A549 (cell line): ENCODE measurements at regions not wholly inside any gene's neighbourhood (a gene's known extent, or its start where the extent isn't known, plus 50 kb on each side); places are given as distances from the start of the nearest gene placed in this dataset.
"Not testable (repeated sequence)": the region's sequence is repeated elsewhere in the genome, so short reads cannot be mapped to it uniquely, and the experiment has no call there.

Source experiments
- ATAC-seq, 2 experiments: fragments of 200-7000 bp in 1 of 2; fragments of >200 bp in 1 of 2; cut with Nextera tagmentation in 1 of 2; cut with Tn5 transposase in 1 of 2; 3 replicates each; pipeline versions ENCODE4 v1.8.0 to v1.9.1; 2018 to 2020; ENCODE audit warnings: mild to moderate bottlenecking in 1 of 2, moderate library complexity in 1 of 2
- CTCF ChIA-PET: fragments of 300-600 bp; sonication (Branson Sonifier 250); formaldehyde crosslinking; extraction: SDS; loops from one replicate; lab custom pipeline; 2021; ENCODE audit warnings: antibody characterized with exemption, inconsistent platforms; lab: Yijun Ruan, JAX
- POLR2A ChIA-PET: fragments of 350-600 bp; formaldehyde crosslinking; extraction: SDS; loops from one replicate; lab custom pipeline; 2021; ENCODE audit warnings: antibody characterized with exemption, inconsistent platforms; lab: Yijun Ruan, JAX
- DNase-seq, 2 experiments: peaks; one replicate each; pipeline versions ENCODE4 v3.0.0 to v3.0.0-alpha.2; 2011 to 2016; ENCODE audit warnings: low read depth in 1 of 2, low spot score in 1 of 2
- FAIRE-seq: peaks from 2 replicates; lab custom pipeline; 2011; peaks lifted over from hg19 to GRCh38; lab: Jason Lieb, UNC
- H3K27ac ChIP-seq, 2 experiments: fragments of >200 bp; sonication (Bioruptor Twin); formaldehyde crosslinking; 3 replicates each; pipeline ENCODE4 v1.5.1; 2016 to 2017
- H3K4me1 ChIP-seq: fragments of >200 bp; sonication (Bioruptor Twin); formaldehyde crosslinking; 3 replicates; pipeline ENCODE4 v1.6.1; 2016
- H3K4me2 ChIP-seq: fragments of >200 bp; sonication (Bioruptor Twin); formaldehyde crosslinking; 3 replicates; pipeline ENCODE4 v1.6.1; 2016
- H3K4me3 ChIP-seq: fragments of >200 bp; sonication (Bioruptor Twin); formaldehyde crosslinking; 3 replicates; pipeline ENCODE4 v1.5.1; 2016
- H3K9me3 ChIP-seq: fragments of >200 bp; sonication (Bioruptor Twin); formaldehyde crosslinking; 3 replicates; pipeline ENCODE4 v1.6.1; 2016
- CBX8 ChIP-seq: fragments of 200-600 bp; sonication (generic); IDR thresholded peaks from 2 replicates; pipeline ENCODE4 v1.6.1; 2016
- CHD4 ChIP-seq: fragments of 200-600 bp; sonication (generic); IDR thresholded peaks from 2 replicates; pipeline ENCODE4 v1.6.1; 2016; ENCODE audit warnings: antibody characterized with exemption, mild to moderate bottlenecking, borderline replicate concordance
- EHF ChIP-seq: fragments of 250-450 bp; sonication (Bioruptor Pico); IDR thresholded peaks from 2 replicates; pipeline ENCODE4 v1.5.0; 2020; ENCODE audit warnings: mild to moderate bottlenecking
- FOSB ChIP-seq: fragments of 250-450 bp; sonication (Bioruptor Pico); IDR thresholded peaks from 2 replicates; pipeline ENCODE4 v1.5.0; 2020; ENCODE audit warnings: mild to moderate bottlenecking, moderate library complexity
- FOSL2 ChIP-seq, 2 experiments: fragments of 450-650 bp in 1 of 2; fragments of >200 bp in 1 of 2; sonication (Bioruptor Twin) in 1 of 2; formaldehyde crosslinking; IDR thresholded peaks; 2 replicates each; pipeline versions ENCODE4 v1.5.0 to v1.6.1; 2016 to 2020; ENCODE audit warnings: mild to moderate bottlenecking in 1 of 2, moderate library complexity in 1 of 2
- HMGXB4 ChIP-seq: fragments of 250-450 bp; sonication (Bioruptor Pico); IDR thresholded peaks from 2 replicates; pipeline ENCODE4 v1.5.0; 2021; ENCODE audit warnings: mild to moderate bottlenecking, moderate library complexity, borderline replicate concordance
- NR3C1 ChIP-seq: fragments of >200 bp; sonication (Bioruptor Twin); formaldehyde crosslinking; IDR thresholded peaks from 3 replicates; pipeline ENCODE4 v1.6.1; 2017
- PHF8 ChIP-seq: fragments of 200-600 bp; sonication (generic); IDR thresholded peaks from 2 replicates; pipeline ENCODE4 v1.6.1; 2016; ENCODE audit warnings: low read depth, mild to moderate bottlenecking, antibody characterized with exemption, moderate library complexity, borderline replicate concordance
- REST ChIP-seq: fragments of 200-600 bp; sonication (generic); IDR thresholded peaks from 2 replicates; pipeline ENCODE4 v1.6.1; 2016; ENCODE audit warnings: antibody characterized with exemption, mild to moderate bottlenecking, moderate library complexity
- ZC3H11A ChIP-seq: fragments of 450-650 bp; IDR thresholded peaks from 2 replicates; pipeline ENCODE4 v1.6.1; 2014; ENCODE audit warnings: antibody characterized with exemption, mild to moderate bottlenecking
- WGBS: methylation state at CpG from one replicate; pipeline ENCODE4 v1.1.6; 2017; ENCODE audit errors: missing lambda C conversion rate; 5-methylcytosine and 5-hydroxymethylcytosine counted together

DNA sequence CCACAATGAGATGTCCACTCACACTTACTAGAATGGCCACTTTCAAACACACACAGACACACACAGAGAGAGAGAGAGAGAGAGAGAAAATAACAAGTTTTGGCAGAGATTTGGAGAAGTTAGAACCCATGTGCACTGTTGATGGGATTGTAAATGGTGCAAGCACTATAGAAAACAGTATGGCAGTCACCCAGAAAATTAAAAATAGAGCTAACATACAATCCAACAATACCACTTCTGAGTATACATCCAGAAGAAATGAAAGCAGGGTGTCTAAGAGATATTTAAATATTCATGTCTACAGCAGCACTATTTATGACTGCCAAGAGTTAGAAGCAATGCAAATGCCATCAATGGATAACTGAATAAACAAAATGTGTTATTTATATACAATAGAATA lies 359.9 kb upstream of the COX7C start:
- TF ChIP-seq PHF8 (no peak), HMGXB4 (CRISPR knock-in tag) (no peak), FOSL2 (IDR thresholded peaks at IDR 0.05) (no peak), FOSL2 (CRISPR knock-in tag; IDR thresholded peaks at IDR 0.05) (no peak), REST (no peak), CHD4 (no peak), ZC3H11A (no peak), NR3C1 (no peak), FOSB (CRISPR knock-in tag) (no peak), EHF (no peak), CBX8 (no peak)
- ChIA-PET CTCF (no interaction called here), POLR2A (no interaction called here)
- H3K4me1 ChIP-seq, result no peaks in the 10 kb centered on the region
- FAIRE-seq, result no peak
- no peak for DNase-seq
- H3K27ac ChIP-seq, result no peak overlapping the region
- no peak for ATAC-seq
- H3K4me2 ChIP-seq, result no peak overlapping the region
- H3K9me3 ChIP-seq, result no peaks in the 10 kb centered on the region
- no peak overlapping the region for H3K4me3 ChIP-seq

DNA sequence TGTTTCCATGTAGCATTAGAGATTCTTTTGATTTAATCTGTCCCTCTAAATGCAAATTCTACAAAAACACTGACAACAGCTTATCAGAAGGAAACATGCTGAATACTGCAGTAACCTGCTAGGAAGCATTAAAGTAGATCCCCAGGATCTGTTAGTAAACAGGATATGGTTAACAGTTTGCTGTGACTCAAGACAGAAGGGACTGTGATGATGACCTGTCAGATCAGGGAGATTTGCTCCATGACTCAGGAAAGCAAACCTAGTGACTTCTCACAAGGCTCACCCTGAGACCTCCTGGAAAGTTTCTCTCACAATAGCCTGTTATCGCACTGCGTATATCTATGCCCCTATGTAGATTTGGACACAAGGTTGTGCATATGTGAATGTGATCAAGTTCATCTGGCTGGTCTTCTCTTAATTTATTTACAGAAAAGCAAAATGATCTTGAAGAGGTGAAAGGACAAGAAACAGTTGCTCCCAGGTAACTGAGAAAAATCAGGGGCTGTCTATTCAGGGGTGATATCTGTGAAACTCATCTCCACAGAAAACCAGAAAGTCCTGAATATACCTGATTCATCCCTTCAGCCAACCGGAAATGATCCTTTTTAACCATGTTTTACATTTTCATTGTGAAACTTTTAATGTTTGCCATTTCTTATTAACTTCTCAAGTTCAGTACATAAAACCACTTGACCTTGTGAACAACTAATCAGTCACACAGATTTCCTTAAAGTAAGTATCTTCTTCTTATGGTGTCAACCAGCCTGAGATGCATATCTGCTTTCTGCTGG lies 333.1 kb upstream of the COX7C start:
- POLR2A ChIA-PET, CTCF ChIA-PET, ATAC-seq, H3K9me3 ChIP-seq, H3K4me2 ChIP-seq, H3K4me1 ChIP-seq, DNase-seq, FAIRE-seq, H3K27ac ChIP-seq, H3K4me3 ChIP-seq: not testable (repeated sequence)
- WGBS, result 62% methylated on average over 3 of the region's 3 CpGs

DNA sequence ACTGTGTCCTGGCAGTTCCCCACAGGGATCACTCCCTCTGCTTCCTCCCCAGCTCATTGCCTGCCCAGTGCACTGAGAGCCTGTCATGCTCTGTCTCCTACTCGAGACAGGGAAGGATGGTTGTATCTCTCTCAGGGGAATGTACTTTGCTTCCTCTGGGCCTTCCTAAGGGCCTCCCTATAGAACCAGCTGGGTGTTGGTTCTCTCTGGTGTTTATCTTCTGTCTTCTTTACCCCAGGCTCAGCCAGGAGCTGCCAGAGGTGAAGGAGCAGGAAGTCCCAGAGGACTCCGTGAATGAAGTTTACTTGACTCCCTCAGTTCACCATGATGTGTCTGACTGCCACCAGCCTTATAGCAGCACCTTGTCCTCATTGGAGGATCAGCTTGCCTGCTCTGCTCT lies 330.3 kb upstream of the COX7C start:
- POLR2A ChIA-PET, H3K27ac ChIP-seq, H3K4me1 ChIP-seq, ATAC-seq, FAIRE-seq, H3K4me2 ChIP-seq, H3K4me3 ChIP-seq, DNase-seq, CTCF ChIA-PET, H3K9me3 ChIP-seq: not testable (repeated sequence)
- 21% methylated on average over 2 of the region's 2 CpGs for WGBS

DNA sequence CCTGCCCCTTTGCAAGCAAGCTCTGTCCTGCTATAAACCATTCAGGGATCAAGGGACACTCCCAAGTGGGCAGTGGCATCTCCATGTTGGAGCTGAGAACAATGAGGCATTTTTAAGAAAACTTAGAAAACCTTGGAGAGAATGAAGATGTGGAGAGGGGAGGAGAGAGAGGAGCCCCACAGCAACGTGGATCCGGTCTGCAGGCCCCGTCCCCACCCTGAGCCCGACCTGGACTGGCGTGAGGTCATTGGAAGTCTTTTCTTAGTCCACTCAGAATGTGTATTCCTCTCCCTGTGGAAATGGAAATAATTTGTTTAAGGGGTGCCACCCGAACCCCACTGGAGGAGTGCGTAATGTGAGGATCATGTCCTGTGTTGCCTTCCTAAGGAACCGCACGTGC lies 328.0 kb upstream of the COX7C start:
- CTCF ChIA-PET, H3K4me3 ChIP-seq, ATAC-seq, H3K4me1 ChIP-seq, FAIRE-seq, DNase-seq, H3K27ac ChIP-seq, H3K9me3 ChIP-seq, H3K4me2 ChIP-seq, POLR2A ChIA-PET: not testable (repeated sequence)
- 51% methylated on average over 9 of the region's 9 CpGs for WGBS

DNA sequence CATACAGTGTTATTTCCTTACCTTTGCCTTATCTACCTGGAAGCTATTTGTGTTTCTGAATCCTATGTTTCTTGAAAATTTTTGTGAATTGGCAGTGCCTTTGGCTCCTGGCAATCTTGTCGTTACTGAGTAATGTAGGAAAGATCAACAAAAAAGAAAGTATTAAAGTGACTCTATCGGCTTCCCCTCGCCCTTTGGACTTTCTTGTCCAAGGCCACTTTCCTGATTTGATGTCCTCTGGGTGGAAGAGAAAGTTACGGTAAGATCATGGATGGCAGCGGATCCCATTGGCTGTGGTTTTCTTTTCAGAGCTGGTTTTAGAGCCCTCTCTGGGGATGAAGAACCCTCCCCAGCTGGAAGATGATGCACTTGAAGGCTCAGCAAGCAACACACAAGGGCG lies 324.9 kb upstream of the COX7C start:
- DNase-seq, POLR2A ChIA-PET, H3K4me1 ChIP-seq, FAIRE-seq, H3K9me3 ChIP-seq, ATAC-seq, CTCF ChIA-PET, H3K4me3 ChIP-seq, H3K27ac ChIP-seq, H3K4me2 ChIP-seq: not testable (repeated sequence)
- WGBS, result 54% methylated on average over 6 of the region's 6 CpGs

DNA sequence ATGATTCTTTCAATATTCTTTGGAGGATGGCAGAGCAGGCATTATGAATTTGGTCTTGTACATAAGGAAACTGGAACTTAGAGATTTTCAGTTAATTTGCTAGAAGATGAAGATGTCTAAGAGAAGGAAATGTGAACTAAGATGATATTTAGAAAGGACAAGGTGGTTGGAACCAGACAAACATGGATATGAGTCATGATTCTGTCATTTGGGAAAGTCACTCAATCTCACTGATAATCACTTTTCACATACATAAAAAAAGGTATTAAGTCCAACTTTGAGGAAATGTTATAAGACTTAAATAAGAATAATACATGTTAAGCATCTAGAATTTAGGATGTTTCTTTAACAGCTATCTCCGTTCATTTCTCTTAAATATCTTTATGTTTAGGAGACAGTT lies 315.1 kb upstream of the COX7C start:
- DNase-seq, POLR2A ChIA-PET, FAIRE-seq, H3K4me3 ChIP-seq, CTCF ChIA-PET, H3K27ac ChIP-seq, H3K9me3 ChIP-seq, H3K4me2 ChIP-seq, ATAC-seq, H3K4me1 ChIP-seq: not testable (repeated sequence)
- WGBS, result 24% methylated on average over 1 of the region's 1 CpG
